ENCODE measurements at regions not wholly inside any gene's neighbourhood (a gene's known extent, or its start where the extent isn't known, plus 50 kb on each side); places are given as distances from the start of the nearest gene placed in this dataset.

- no peaks in the 10 kb centered on the region for H3K9me3 ChIP-seq
- no peak overlapping the region for H3K4me3 ChIP-seq
- H3K36me3 ChIP-seq = no peaks in the 10 kb centered on the region
- no peak for TF ChIP-seq CTCF (IDR thresholded peaks at IDR 0.05)
- H3K27ac ChIP-seq = no peak overlapping the region
- no peaks in the 10 kb centered on the region for H3K27me3 ChIP-seq
- no peak for DNase-seq (ENCODE audit: low spot score)
- no peaks in the 10 kb centered on the region for H3K4me1 ChIP-seq
These were observed 425.3 kb upstream of the TGFBR2 start for GRCh38 chr3:30181178-30181465.

GRCh38 chr3:30181581-30181980 lies 424.8 kb upstream of the TGFBR2 start:
- no peak overlapping the region for H3K4me3 ChIP-seq
- no peaks in the 10 kb centered on the region for H3K36me3 ChIP-seq
- TF ChIP-seq CTCF (IDR thresholded peaks at IDR 0.05) = no peak
- H3K4me1 ChIP-seq = no peaks in the 10 kb centered on the region
- no peaks in the 10 kb centered on the region for H3K9me3 ChIP-seq
- no peaks in the 10 kb centered on the region for H3K27me3 ChIP-seq
- DNase-seq (ENCODE audit: low spot score) = no peak
- H3K27ac ChIP-seq = no peak overlapping the region

- H3K9me3 ChIP-seq = no peaks in the 10 kb centered on the region
- no peak overlapping the region for H3K27ac ChIP-seq
- H3K4me3 ChIP-seq = no peak overlapping the region
- H3K27me3 ChIP-seq = no peaks in the 10 kb centered on the region
- no peak for DNase-seq (ENCODE audit: low spot score)
- H3K36me3 ChIP-seq = no peaks in the 10 kb centered on the region
- H3K4me1 ChIP-seq = no peaks in the 10 kb centered on the region
- TF ChIP-seq CTCF (IDR thresholded peaks at IDR 0.05) = no peak
These were observed 423.0 kb upstream of the TGFBR2 start for GRCh38 chr3:30183421-30183820.

GRCh38 chr3:30184091-30184810 lies 422.1 kb upstream of the TGFBR2 start:
- Histone ChIP-seq H3K4me1 (no peaks in the 10 kb centered on the region), H3K4me3 (no peak overlapping the region), H3K27ac (no peak overlapping the region), H3K9me3 (no peaks in the 10 kb centered on the region), H3K27me3 (no peaks in the 10 kb centered on the region), H3K36me3 (no peaks in the 10 kb centered on the region)
- DNase-seq (ENCODE audit: low spot score) = no peak
- TF ChIP-seq CTCF (IDR thresholded peaks at IDR 0.05) = no peak

- Histone ChIP-seq H3K9me3 (no peaks in the 10 kb centered on the region), H3K36me3 (no peaks in the 10 kb centered on the region), H3K27me3 (no peaks in the 10 kb centered on the region), H3K27ac (no peak overlapping the region), H3K4me3 (no peak overlapping the region), H3K4me1 (no peaks in the 10 kb centered on the region)
- no peak for DNase-seq (ENCODE audit: low spot score)
- TF ChIP-seq CTCF (IDR thresholded peaks at IDR 0.05) = no peak
These were observed 420.5 kb upstream of the TGFBR2 start for GRCh38 chr3:30185872-30186271.

GRCh38 chr3:30186741-30187219 lies 419.6 kb upstream of the TGFBR2 start:
- Histone ChIP-seq H3K36me3 (no peaks in the 10 kb centered on the region), H3K27ac (peak overlapping the region in 1 of 2 donors; percentile 37), H3K9me3 (no peaks in the 10 kb centered on the region), H3K27me3 (no peaks in the 10 kb centered on the region), H3K4me3 (no peak overlapping the region), H3K4me1 (no peaks in the 10 kb centered on the region)
- TF ChIP-seq CTCF (IDR thresholded peaks at IDR 0.05) = no peak
- no peak for DNase-seq (ENCODE audit: low spot score)
